ENCODE measurements at regions not wholly inside any gene's neighbourhood (a gene's known extent, or its start where the extent isn't known, plus 50 kb on each side); places are given as distances from the start of the nearest gene placed in this dataset.

DNA sequence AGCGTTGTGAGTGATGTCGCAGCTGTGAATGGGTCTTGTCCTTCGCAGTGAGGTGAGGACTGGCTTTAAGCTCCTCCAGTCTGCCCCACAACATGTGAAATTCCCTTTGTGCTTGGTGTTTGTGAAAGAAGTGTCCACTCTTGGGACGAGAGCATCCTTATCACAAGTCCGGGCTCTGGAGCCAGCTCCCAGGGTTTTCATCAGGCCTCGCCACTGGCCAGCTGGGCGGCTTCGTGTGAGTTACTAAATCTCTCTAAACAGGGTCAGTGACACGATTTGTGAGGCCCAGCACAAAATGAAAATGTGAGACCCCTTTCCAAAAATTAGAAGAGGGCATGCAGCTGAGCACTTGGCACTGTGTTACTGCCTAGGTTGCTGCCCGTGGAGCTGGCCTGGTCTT is 115.9 kb downstream of the VAPA start:
- Histone ChIP-seq H4K91ac (ENCODE audit: insufficient read depth, low read depth, low read length) (no peak overlapping the region), H3K9ac (ENCODE audit: low read depth, low read length) (no peak overlapping the region), H3K18ac (ENCODE audit: low read depth, low read length) (no peak overlapping the region), H2AFZ (replicated peaks; ENCODE audit: low read length, poor library complexity) (no peak overlapping the region), H3K36me3 (ENCODE audit: control insufficient read depth, insufficient read depth, low read length) (no peaks in the 10 kb centered on the region), H4K8ac (ENCODE audit: low read depth in 2 of 2, low read length in 2 of 2) (no peak overlapping the region), H3K56ac (ENCODE audit: extremely low read depth, insufficient read depth, low read length) (no peak overlapping the region), H3K79me1 (ENCODE audit: low read depth in 1 of 2, low read length in 2 of 2) (no peaks in the 10 kb centered on the region), H4K20me1 (ENCODE audit: insufficient read depth, low read length) (no peaks in the 10 kb centered on the region), H4K5ac (ENCODE audit: low read depth, low read length) (no peak overlapping the region), H3K9me1 (ENCODE audit: insufficient read depth, low read length) (no peaks in the 10 kb centered on the region; the same call in 1 of the 2 replicates), H2BK5ac (ENCODE audit: low read depth, low read length, poor library complexity, severe bottlenecking) (no peak overlapping the region), H3K14ac (replicated peaks; ENCODE audit: low read depth, low read length) (no peak overlapping the region), H3K4ac (ENCODE audit: low read depth, low read length) (no peak overlapping the region), H2BK20ac (ENCODE audit: low read depth, low read length) (no peak overlapping the region), H3K9me3 (ENCODE audit: control insufficient read depth, insufficient read depth, low read length) (no peaks in the 10 kb centered on the region), H2AK9ac (replicated peaks; ENCODE audit: low read depth, low read length, poor library complexity) (no peak overlapping the region), H3K23ac (ENCODE audit: low read depth, low read length) (no peak overlapping the region), H2BK15ac (ENCODE audit: low read depth, low read length) (no peak overlapping the region), H2AK5ac (ENCODE audit: low read depth, low read length) (no peak overlapping the region), H3K4me3 (ENCODE audit: insufficient read depth, low read depth, low read length) (no peak overlapping the region), H2BK120ac (ENCODE audit: low read depth, low read length) (no peak overlapping the region), H3K27ac (ENCODE audit: insufficient read depth, low read length) (no peak overlapping the region), H3K4me2 (ENCODE audit: low read depth, low read length) (no peak overlapping the region), H3K27me3 (ENCODE audit: control insufficient read depth, insufficient read depth, low read length) (peaks cover 10% of the 10 kb centered on the region), H3K4me1 (ENCODE audit: control insufficient read depth, insufficient read depth, low read length) (no peaks in the 10 kb centered on the region)
- in situ Hi-C loops (cut with MboI; ENCODE audit: low sequenced_read_pairs), result no loop called here
- TF ChIP-seq POLR2A (IDR thresholded peaks at IDR 0.05; ENCODE audit: low read depth, low read length) (no peak), SMC3 (IDR thresholded peaks at IDR 0.05; ENCODE audit: low read depth, low read length) (no peak), RFX5 (IDR thresholded peaks at IDR 0.05; ENCODE audit: low read depth, low read length) (no peak), BHLHE40 (IDR thresholded peaks at IDR 0.05; ENCODE audit: low read depth, low read length) (no peak), MAZ (IDR thresholded peaks at IDR 0.05; ENCODE audit: borderline replicate concordance, low read depth, low read length) (no peak), ELK1 (IDR thresholded peaks at IDR 0.05; ENCODE audit: borderline replicate concordance, low read depth, low read length) (no peak)
- TF ChIP-seq, protein P1, sequence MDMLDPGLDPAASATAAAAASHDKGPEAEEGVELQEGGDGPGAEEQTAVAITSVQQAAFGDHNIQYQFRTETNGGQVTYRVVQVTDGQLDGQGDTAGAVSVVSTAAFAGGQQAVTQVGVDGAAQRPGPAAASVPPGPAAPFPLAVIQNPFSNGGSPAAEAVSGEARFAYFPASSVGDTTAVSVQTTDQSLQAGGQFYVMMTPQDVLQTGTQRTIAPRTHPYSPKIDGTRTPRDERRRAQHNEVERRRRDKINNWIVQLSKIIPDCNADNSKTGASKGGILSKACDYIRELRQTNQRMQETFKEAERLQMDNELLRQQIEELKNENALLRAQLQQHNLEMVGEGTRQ (IDR thresholded peaks at IDR 0.05; ENCODE audit: low read depth, low read length), result no peak
- TF ChIP-seq, protein P2, sequence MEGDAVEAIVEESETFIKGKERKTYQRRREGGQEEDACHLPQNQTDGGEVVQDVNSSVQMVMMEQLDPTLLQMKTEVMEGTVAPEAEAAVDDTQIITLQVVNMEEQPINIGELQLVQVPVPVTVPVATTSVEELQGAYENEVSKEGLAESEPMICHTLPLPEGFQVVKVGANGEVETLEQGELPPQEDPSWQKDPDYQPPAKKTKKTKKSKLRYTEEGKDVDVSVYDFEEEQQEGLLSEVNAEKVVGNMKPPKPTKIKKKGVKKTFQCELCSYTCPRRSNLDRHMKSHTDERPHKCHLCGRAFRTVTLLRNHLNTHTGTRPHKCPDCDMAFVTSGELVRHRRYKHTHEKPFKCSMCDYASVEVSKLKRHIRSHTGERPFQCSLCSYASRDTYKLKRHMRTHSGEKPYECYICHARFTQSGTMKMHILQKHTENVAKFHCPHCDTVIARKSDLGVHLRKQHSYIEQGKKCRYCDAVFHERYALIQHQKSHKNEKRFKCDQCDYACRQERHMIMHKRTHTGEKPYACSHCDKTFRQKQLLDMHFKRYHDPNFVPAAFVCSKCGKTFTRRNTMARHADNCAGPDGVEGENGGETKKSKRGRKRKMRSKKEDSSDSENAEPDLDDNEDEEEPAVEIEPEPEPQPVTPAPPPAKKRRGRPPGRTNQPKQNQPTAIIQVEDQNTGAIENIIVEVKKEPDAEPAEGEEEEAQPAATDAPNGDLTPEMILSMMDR (conservative IDR thresholded peaks at IDR 0.05; ENCODE audit: low read depth, low read length), result no peak
- ATAC-seq (ENCODE audit: low read depth), result no peak
- dilution Hi-C loops (cut with HindIII; ENCODE audit: low sequenced_read_pairs, unreplicated experiment), result no loop called here
- DNase-seq, result no peak
- BruUV-seq (replicated peaks), result no TSS peak
- CTCF ChIA-PET, result interaction anchor here (1.1 kb wide), 1 partner anchor 18 kb away, joined by 4 read pairs; no protein-coding TSS in a partner anchor
- WGBS, 2 experiments (ENCODE audit: extremely low coverage in 2 of 2, insufficient read length in 1 of 2), result no CpG with 5 or more reads among the region's 10 CpGs
- intact Hi-C loops (cut with micrococcal nuclease), result no loop called here
- POLR2A ChIA-PET (ENCODE audit: unreplicated experiment), result no interaction called here

Measured in IMR-90 (cell line).